Brain microvascular endothelial cell (primary cell): ENCODE measurements at regions not wholly inside any gene's neighbourhood (a gene's known extent, or its start where the extent isn't known, plus 50 kb on each side); places are given as distances from the start of the nearest gene placed in this dataset.

Experiments used
- DNase-seq: peaks from one replicate; pipeline ENCODE4 v3.0.0-alpha.2; 2020
- H3K27ac ChIP-seq: fragments of 250-450 bp; sonication (Bioruptor Pico); 2 replicates; pipeline ENCODE4 v1.5.1; 2020; ENCODE audit warnings: mild to moderate bottlenecking, moderate library complexity
- H3K27me3 ChIP-seq: fragments of 250-450 bp; sonication (Bioruptor Pico); replicated peaks from 2 replicates; pipeline ENCODE4 v1.5.1; 2020; ENCODE audit warnings: mild to moderate bottlenecking
- H3K36me3 ChIP-seq: fragments of 250-450 bp; sonication (Bioruptor Pico); replicated peaks from 2 replicates; pipeline ENCODE4 v1.5.1; 2020; ENCODE audit warnings: mild to moderate bottlenecking
- H3K4me3 ChIP-seq: 2 replicates; pipeline ENCODE4 v1.5.1; 2011; ENCODE audit warnings: low read depth, mild to moderate bottlenecking, control low read depth, low read length, moderate library complexity
- CTCF ChIP-seq: IDR thresholded peaks from 2 replicates; pipeline ENCODE4 v1.5.1; 2011; ENCODE audit warnings: low read depth, mild to moderate bottlenecking, moderate library complexity, low read length, control low read depth, inconsistent platforms; ENCODE audit errors: missing control alignments
- in situ Hi-C: cut with HindIII; loops from 2 replicates; pipeline ENCODE4 v1.10.0; 2017; ENCODE audit warnings: low sequenced_read_pairs, low pct_ligation_motif_present

GRCh38 chr10:118203461-118203860 is 138.7 kb downstream of the FAM204A start:
- no peak overlapping the region for H3K27ac ChIP-seq
- TF ChIP-seq CTCF, result no peak
- no peaks in the 10 kb centered on the region for H3K36me3 ChIP-seq
- DNase-seq, result no peak
- no peaks in the 10 kb centered on the region for H3K27me3 ChIP-seq
- H3K4me3 ChIP-seq, result no peak overlapping the region
- in situ Hi-C loops, result no loop called here

- H3K4me3 ChIP-seq, result no peak overlapping the region
- DNase-seq, result no peak
- in situ Hi-C loops, result no loop called here
- H3K27me3 ChIP-seq, result no peaks in the 10 kb centered on the region
- H3K27ac ChIP-seq, result no peak overlapping the region
- no peaks in the 10 kb centered on the region for H3K36me3 ChIP-seq
- TF ChIP-seq CTCF, result no peak
These were observed 146.4 kb downstream of the FAM204A start for GRCh38 chr10:118195729-118196128.

GRCh38 chr10:118193642-118194041 is 146.9 kb upstream of the RAB11FIP2 start:
- no peak overlapping the region for H3K27ac ChIP-seq
- TF ChIP-seq CTCF, result no peak
- no peaks in the 10 kb centered on the region for H3K27me3 ChIP-seq
- DNase-seq, result no peak
- H3K36me3 ChIP-seq, result no peaks in the 10 kb centered on the region
- in situ Hi-C loops, result no loop called here
- no peak overlapping the region for H3K4me3 ChIP-seq

- Histone ChIP-seq H3K27me3 (no peaks in the 10 kb centered on the region), H3K4me3 (no peak overlapping the region), H3K27ac (no peak overlapping the region), H3K36me3 (no peaks in the 10 kb centered on the region)
- no peak for DNase-seq
- in situ Hi-C loops, result no loop called here
- TF ChIP-seq CTCF, result no peak
These were observed 134.3 kb upstream of the RAB11FIP2 start for GRCh38 chr10:118181021-118181420.

- in situ Hi-C loops, result no loop called here
- H3K27ac ChIP-seq, result no peak overlapping the region
- no peak for TF ChIP-seq CTCF
These were observed 128.4 kb upstream of the RAB11FIP2 start for GRCh38 chr10:118175148-118175547.

GRCh38 chr10:118173296-118173695 is 126.6 kb upstream of the RAB11FIP2 start:
- Histone ChIP-seq H3K27me3 (no peaks in the 10 kb centered on the region), H3K36me3 (no peaks in the 10 kb centered on the region), H3K27ac (no peak overlapping the region), H3K4me3 (no peak overlapping the region)
- no peak for DNase-seq
- in situ Hi-C loops, result no loop called here
- no peak for TF ChIP-seq CTCF

More at GRCh38 chr10:118175148-118175547, 128.4 kb upstream of the RAB11FIP2 start:
- no peak overlapping the region for H3K4me3 ChIP-seq
- H3K36me3 ChIP-seq, result no peaks in the 10 kb centered on the region
- no peak for DNase-seq
- H3K27me3 ChIP-seq, result no peaks in the 10 kb centered on the region
